ENCODE measurements at regions not wholly inside any gene's neighbourhood (a gene's known extent, or its start where the extent isn't known, plus 50 kb on each side); places are given as distances from the start of the nearest gene placed in this dataset.

DNA sequence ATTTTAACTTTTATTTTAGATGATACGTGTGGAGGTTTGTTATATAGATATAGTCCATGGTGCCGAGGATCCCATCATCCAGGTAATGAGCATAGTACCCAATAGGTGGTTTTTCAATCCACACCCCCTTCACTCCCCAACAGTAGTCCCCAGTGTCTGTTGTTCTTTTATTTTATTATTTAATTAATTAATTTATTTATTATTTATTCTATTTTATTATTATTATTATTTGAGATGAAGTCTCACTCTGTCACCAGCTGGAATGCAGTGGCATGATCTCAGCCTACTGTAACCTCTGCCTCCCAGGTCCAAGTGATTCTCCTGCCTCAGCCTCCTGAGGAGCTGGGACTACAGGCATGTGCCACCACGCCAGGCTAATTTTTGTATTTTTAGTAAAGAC is 2086.2 kb downstream of the PCDH9 start:
- Histone ChIP-seq H3K27me3 (no peaks in the 10 kb centered on the region), H3K36me3 (no peaks in the 10 kb centered on the region), H3K27ac (no peak overlapping the region), H3K4me3 (replicated peaks in 1 of 3) (no peak overlapping the region), H3K4me1 (no peaks in the 10 kb centered on the region), H3K9me3 (no peaks in the 10 kb centered on the region)
- intact Hi-C loops (cut with DNase I): no loop called here
- no peak for DNase-seq
- TF ChIP-seq, protein P1, sequence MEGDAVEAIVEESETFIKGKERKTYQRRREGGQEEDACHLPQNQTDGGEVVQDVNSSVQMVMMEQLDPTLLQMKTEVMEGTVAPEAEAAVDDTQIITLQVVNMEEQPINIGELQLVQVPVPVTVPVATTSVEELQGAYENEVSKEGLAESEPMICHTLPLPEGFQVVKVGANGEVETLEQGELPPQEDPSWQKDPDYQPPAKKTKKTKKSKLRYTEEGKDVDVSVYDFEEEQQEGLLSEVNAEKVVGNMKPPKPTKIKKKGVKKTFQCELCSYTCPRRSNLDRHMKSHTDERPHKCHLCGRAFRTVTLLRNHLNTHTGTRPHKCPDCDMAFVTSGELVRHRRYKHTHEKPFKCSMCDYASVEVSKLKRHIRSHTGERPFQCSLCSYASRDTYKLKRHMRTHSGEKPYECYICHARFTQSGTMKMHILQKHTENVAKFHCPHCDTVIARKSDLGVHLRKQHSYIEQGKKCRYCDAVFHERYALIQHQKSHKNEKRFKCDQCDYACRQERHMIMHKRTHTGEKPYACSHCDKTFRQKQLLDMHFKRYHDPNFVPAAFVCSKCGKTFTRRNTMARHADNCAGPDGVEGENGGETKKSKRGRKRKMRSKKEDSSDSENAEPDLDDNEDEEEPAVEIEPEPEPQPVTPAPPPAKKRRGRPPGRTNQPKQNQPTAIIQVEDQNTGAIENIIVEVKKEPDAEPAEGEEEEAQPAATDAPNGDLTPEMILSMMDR (IDR thresholded peaks at IDR 0.05): no peak
- TF ChIP-seq POLR2A (IDR thresholded peaks at IDR 0.05): no peak
- 97% methylated on average over 3 of the region's 3 CpGs for WGBS, 2 donors

DNA sequence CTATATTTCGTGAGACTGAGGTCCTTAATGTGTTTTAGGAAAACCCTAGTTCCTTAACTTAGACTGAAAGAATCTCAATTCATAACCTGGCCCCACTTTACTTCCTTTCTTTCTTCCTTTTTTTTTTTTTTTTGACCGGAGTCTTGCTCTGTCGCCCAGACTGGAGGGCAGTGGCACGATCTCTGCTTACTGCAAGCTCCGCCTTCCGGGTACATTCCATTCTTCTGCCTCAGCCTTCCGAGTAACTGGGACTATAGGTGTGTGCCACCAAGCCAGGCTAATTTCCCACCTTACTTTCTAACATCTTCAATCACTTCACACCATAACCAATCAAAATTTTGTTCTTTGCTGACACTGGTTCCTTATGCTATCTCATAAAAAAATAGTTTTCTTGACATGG is 2097.0 kb downstream of the PCDH9 start:
- H3K36me3 ChIP-seq: no peaks in the 10 kb centered on the region
- no peak overlapping the region for H3K27ac ChIP-seq
- intact Hi-C loops (cut with DNase I): no loop called here
- no peaks in the 10 kb centered on the region for H3K27me3 ChIP-seq
- no peaks in the 10 kb centered on the region for H3K9me3 ChIP-seq
- H3K4me3 ChIP-seq (replicated peaks in 1 of 3): no peak overlapping the region
- TF ChIP-seq, protein P1 (IDR thresholded peaks at IDR 0.05): no peak
- TF ChIP-seq POLR2A (IDR thresholded peaks at IDR 0.05): no peak
- H3K4me1 ChIP-seq: no peaks in the 10 kb centered on the region
- no peak for DNase-seq
- 73 to 77% methylated on average over 7 of the region's 7 CpGs for WGBS, 2 donors

DNA sequence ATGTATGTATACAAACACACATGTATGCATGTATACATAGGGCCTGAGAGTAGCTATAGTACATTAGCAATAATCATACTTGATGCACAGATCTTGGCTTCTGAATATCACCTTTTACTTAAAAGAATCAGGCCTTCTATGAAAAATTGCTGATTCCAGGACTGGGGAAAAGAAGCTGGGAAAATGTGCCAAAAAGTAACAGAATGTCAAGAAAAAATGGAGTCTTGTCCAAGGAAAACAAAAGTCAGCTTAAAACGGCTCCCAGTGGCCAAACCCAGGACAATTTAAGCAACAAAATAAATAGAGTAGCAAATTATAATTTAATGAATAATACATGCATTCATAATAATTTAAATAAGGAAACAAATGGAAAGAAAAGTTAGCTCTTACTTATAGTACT is 2104.9 kb downstream of the PCDH9 start:
- WGBS, 2 donors: 30 to 43% methylated on average over 1 of the region's 1 CpG
- Histone ChIP-seq H3K9me3 (no peaks in the 10 kb centered on the region), H3K4me1 (no peaks in the 10 kb centered on the region), H3K36me3 (no peaks in the 10 kb centered on the region), H3K27me3 (no peaks in the 10 kb centered on the region), H3K27ac (no peak overlapping the region), H3K4me3 (replicated peaks in 1 of 3) (no peak overlapping the region)
- intact Hi-C loops (cut with DNase I): no loop called here
- DNase-seq: no peak
- no peak for TF ChIP-seq POLR2A (IDR thresholded peaks at IDR 0.05)
- TF ChIP-seq, protein P1 (IDR thresholded peaks at IDR 0.05): no peak

DNA sequence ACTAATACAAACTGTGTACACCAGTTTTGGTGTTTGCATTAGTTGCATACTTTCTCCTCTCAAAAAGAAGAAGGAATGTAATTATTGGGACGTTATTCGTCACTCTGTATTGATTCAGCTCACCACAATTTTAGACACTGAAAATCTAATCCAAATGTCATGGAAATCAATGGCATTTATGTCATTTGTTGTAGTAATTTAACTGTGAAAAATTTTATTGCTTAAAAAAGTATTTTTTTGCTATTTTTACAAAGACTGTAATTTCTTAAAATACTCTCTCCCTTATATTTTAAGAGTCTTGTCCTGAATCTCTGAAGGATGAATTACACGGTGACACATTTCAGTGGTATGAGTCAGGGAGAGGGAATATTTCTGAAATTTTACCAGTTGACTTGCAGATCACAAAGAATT is 2117.6 kb downstream of the PCDH9 start:
- no peak overlapping the region for H3K27ac ChIP-seq
- DNase-seq: no peak

DNA sequence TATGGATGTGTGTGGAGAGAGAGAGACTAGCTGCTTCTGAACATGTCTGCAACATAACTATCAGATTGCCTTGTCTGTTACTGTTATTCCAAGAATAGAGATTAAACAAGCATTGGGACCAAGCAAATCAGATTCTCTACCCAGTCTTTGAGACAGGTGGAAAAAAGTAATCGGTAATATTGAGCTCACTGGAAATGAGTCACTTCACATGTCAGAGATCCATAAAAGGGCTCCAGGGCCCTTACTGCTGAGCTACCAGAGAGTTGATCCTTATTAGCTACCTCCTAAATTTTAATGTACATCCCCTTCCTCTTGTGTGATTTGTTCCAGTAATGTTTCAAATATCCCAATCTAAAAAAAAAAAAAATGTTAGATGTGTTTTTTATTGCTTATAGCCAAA is 2118.0 kb downstream of the PCDH9 start:
- Histone ChIP-seq H3K4me1 (no peaks in the 10 kb centered on the region), H3K36me3 (no peaks in the 10 kb centered on the region), H3K9me3 (no peaks in the 10 kb centered on the region), H3K4me3 (replicated peaks in 1 of 3) (no peak overlapping the region), H3K27me3 (no peaks in the 10 kb centered on the region), H3K27ac (no peak overlapping the region)
- intact Hi-C loops (cut with DNase I): no loop called here
- TF ChIP-seq POLR2A (IDR thresholded peaks at IDR 0.05): no peak
- TF ChIP-seq, protein P1 (IDR thresholded peaks at IDR 0.05): no peak
- WGBS, 2 donors: 86 to 87% methylated on average over 1 of the region's 1 CpG
- no peak for DNase-seq

More for the DNA sequence above, 2117.6 kb downstream of the PCDH9 start:
- intact Hi-C loops (cut with DNase I): no loop called here
- H3K4me3 ChIP-seq (replicated peaks in 1 of 3): no peak overlapping the region
- WGBS, 2 donors: 59 to 61% methylated on average over 3 of the region's 3 CpGs
- no peaks in the 10 kb centered on the region for H3K9me3 ChIP-seq
- no peaks in the 10 kb centered on the region for H3K4me1 ChIP-seq
- no peak for TF ChIP-seq POLR2A (IDR thresholded peaks at IDR 0.05)
- TF ChIP-seq, protein P1 (IDR thresholded peaks at IDR 0.05): no peak
- no peaks in the 10 kb centered on the region for H3K36me3 ChIP-seq
- no peaks in the 10 kb centered on the region for H3K27me3 ChIP-seq
